H1 (cell line): ENCODE measurements at regions not wholly inside any gene's neighbourhood (a gene's known extent, or its start where the extent isn't known, plus 50 kb on each side); places are given as distances from the start of the nearest gene placed in this dataset.

ENCODE experiments used
- CTCF ChIA-PET: fragments of 300-600 bp; sonication (Branson Sonifier 250); formaldehyde crosslinking; loops from one replicate; lab custom pipeline; 2021; ENCODE audit not compliant: partially characterized antibody; lab: Charles Lee
- POLR2A ChIA-PET: fragments of 300-600 bp; sonication (Branson Sonifier 250); formaldehyde crosslinking; loops from one replicate; lab custom pipeline; 2021; ENCODE audit warnings: inconsistent platforms; ENCODE audit not compliant: partially characterized antibody; lab: Charles Lee
- DNase-seq, 2 experiments: peaks; one replicate each; pipeline versions ENCODE4 v3.0.0 to v3.0.0-alpha.2; 2010 to 2022; ENCODE audit warnings: low spot score in 2 of 2, low read depth in 1 of 2, mixed read lengths in 1 of 2
- FAIRE-seq: peaks from 2 replicates; lab custom pipeline; 2011; peaks lifted over from hg19 to GRCh38; lab: Jason Lieb, UNC
- H2AFZ ChIP-seq: 2 replicates; pipeline ENCODE4 v1.8.1; 2012; ENCODE audit warnings: low read length, inconsistent platforms
- H2AK5ac ChIP-seq: 2 replicates; pipeline ENCODE4 v1.6.1; 2013; ENCODE audit warnings: low read depth, low read length
- H2BK120ac ChIP-seq: replicated peaks from 2 replicates; pipeline ENCODE3; 2013; ENCODE audit warnings: low read depth, low read length, inconsistent platforms
- H2BK12ac ChIP-seq: 2 replicates; pipeline ENCODE4 v1.6.1; 2013; ENCODE audit warnings: low read depth, low read length
- H2BK15ac ChIP-seq: 2 replicates; pipeline ENCODE4 v1.6.1; 2013; ENCODE audit warnings: low read length
- H2BK20ac ChIP-seq: 2 replicates; pipeline ENCODE4 v1.6.1; 2013; ENCODE audit warnings: low read length
- H2BK5ac ChIP-seq: 2 replicates; pipeline ENCODE4 v1.6.1; 2013; ENCODE audit warnings: low read depth, low read length
- H3K14ac ChIP-seq: 2 replicates; pipeline ENCODE4 v1.6.1; 2013; ENCODE audit warnings: inconsistent platforms; ENCODE audit not compliant: insufficient read length
- H3K18ac ChIP-seq: 2 replicates; pipeline ENCODE4 v1.6.1; 2013; ENCODE audit warnings: low read length; ENCODE audit errors: extremely low read depth
- H3K23ac ChIP-seq: 2 replicates; pipeline ENCODE4 v1.6.1; 2013; ENCODE audit warnings: inconsistent platforms; ENCODE audit not compliant: insufficient read length
- H3K23me2 ChIP-seq: 2 replicates; pipeline ENCODE4 v1.6.1; 2013; ENCODE audit warnings: low read depth, low read length
- H3K27ac ChIP-seq: 2 replicates; pipeline ENCODE4 v1.6.1; 2011; ENCODE audit warnings: low read depth, low read length, inconsistent platforms
- H3K27me3 ChIP-seq, 4 experiments: replicated peaks in 1 of 4; 1 replicate in 1 of 4; 2 replicates in 3 of 4; pipeline versions ENCODE4 v1.6.1 to v1.8.1; 2011 to 2013; ENCODE audit warnings: low read length in 3 of 4, mild to moderate bottlenecking in 3 of 4, inconsistent platforms in 2 of 4, mixed read lengths in 2 of 4, moderate library complexity in 1 of 4; ENCODE audit not compliant: control insufficient read depth in 3 of 4, insufficient read depth in 3 of 4; ENCODE audit errors: extremely low read depth in 1 of 4
- H3K36me3 ChIP-seq, 4 experiments: 2 replicates each; pipeline versions ENCODE4 v1.6.1 to v1.8.1; 2011 to 2013; ENCODE audit warnings: mild to moderate bottlenecking in 4 of 4, low read length in 3 of 4, moderate library complexity in 2 of 4, control low read depth in 1 of 4, inconsistent platforms in 1 of 4; ENCODE audit not compliant: insufficient read depth in 4 of 4, control insufficient read depth in 2 of 4
- H3K4ac ChIP-seq: replicated peaks from 2 replicates; pipeline ENCODE3; 2013; ENCODE audit warnings: low read length, low read depth, mixed read lengths, inconsistent platforms; ENCODE audit not compliant: insufficient read length
- H3K4me1 ChIP-seq, 4 experiments: replicated peaks in 1 of 4; 1 replicate in 1 of 4; 2 replicates in 3 of 4; pipeline versions ENCODE4 v1.6.1 to v1.8.1; 2011 to 2013; ENCODE audit warnings: low read length in 3 of 4, inconsistent platforms in 2 of 4, mixed read lengths in 1 of 4; ENCODE audit not compliant: insufficient read depth in 4 of 4, control insufficient read depth in 3 of 4
- H3K4me2 ChIP-seq, 2 experiments: 2 replicates each; pipeline versions ENCODE4 v1.6.1 to v1.8.1; 2011 to 2013; ENCODE audit warnings: low read depth in 2 of 2, low read length in 2 of 2, control low read depth in 1 of 2, inconsistent platforms in 1 of 2, mild to moderate bottlenecking in 1 of 2; ENCODE audit not compliant: insufficient read depth in 1 of 2
- H3K4me3 ChIP-seq, 4 experiments: fragments of 200-600, 300-600 bp in 1 of 4; sonication (generic), shearing (Covaris generic), sonication (Bioruptor Twin) in 1 of 4; 2 replicates each; pipeline versions ENCODE4 v1.5.1 to v1.8.1; 2011 to 2016; ENCODE audit warnings: low read length in 4 of 4, low read depth in 3 of 4, control low read depth in 2 of 4, inconsistent platforms in 2 of 4, mild to moderate bottlenecking in 2 of 4, mixed read lengths in 1 of 4, moderate library complexity in 1 of 4; ENCODE audit not compliant: insufficient read depth in 2 of 4; ENCODE audit errors: extremely low read depth in 1 of 4
- H3K56ac ChIP-seq: replicated peaks from 2 replicates; pipeline ENCODE3; 2013; ENCODE audit warnings: low read depth, mild to moderate bottlenecking, mixed read lengths, low read length, inconsistent platforms; ENCODE audit not compliant: insufficient read length
- H3K79me1 ChIP-seq: 2 replicates; pipeline ENCODE4 v1.6.1; 2013; ENCODE audit warnings: low read depth, low read length, control low read depth
- H3K79me2 ChIP-seq, 2 experiments: 2 replicates each; pipeline versions ENCODE4 v1.6.1 to v1.8.1; 2012 to 2013; ENCODE audit warnings: low read length in 2 of 2, mild to moderate bottlenecking in 2 of 2, inconsistent platforms in 1 of 2; ENCODE audit not compliant: insufficient read depth in 2 of 2, control insufficient read depth in 1 of 2
- H3K9ac ChIP-seq, 4 experiments: replicated peaks in 1 of 4; 1 replicate in 1 of 4; 2 replicates in 3 of 4; pipeline versions ENCODE4 v1.6.1 to v1.8.1; 2011 to 2013; ENCODE audit warnings: low read depth in 3 of 4, low read length in 3 of 4, control low read depth in 2 of 4, mild to moderate bottlenecking in 2 of 4, moderate library complexity in 2 of 4, inconsistent platforms in 1 of 4; ENCODE audit errors: extremely low read depth in 1 of 4
- H3K9me3 ChIP-seq, 2 experiments: 2 replicates each; pipeline versions ENCODE4 v1.6.1 to v1.8.1; 2012 to 2013; ENCODE audit warnings: mild to moderate bottlenecking in 2 of 2, moderate library complexity in 2 of 2, control low read depth in 1 of 2, inconsistent platforms in 1 of 2, low read depth in 1 of 2, low read length in 1 of 2, mixed read lengths in 1 of 2; ENCODE audit not compliant: insufficient read depth in 2 of 2
- H4K20me1 ChIP-seq, 2 experiments: replicated peaks in 1 of 2; 2 replicates each; pipeline versions ENCODE3 to v1.8.1; 2011 to 2013; ENCODE audit warnings: inconsistent platforms in 2 of 2, low read length in 2 of 2, mild to moderate bottlenecking in 1 of 2; ENCODE audit not compliant: insufficient read depth in 2 of 2, control insufficient read depth in 1 of 2
- H4K5ac ChIP-seq: 2 replicates; pipeline ENCODE4 v1.6.1; 2013; ENCODE audit warnings: low read length, low read depth, mixed read lengths, inconsistent platforms; ENCODE audit not compliant: insufficient read length
- H4K8ac ChIP-seq: 2 replicates; pipeline ENCODE4 v1.8.0; 2013; ENCODE audit warnings: mild to moderate bottlenecking, moderate library complexity, low read length, inconsistent platforms; ENCODE audit not compliant: insufficient read depth; ENCODE audit errors: extremely low read depth
- H4K91ac ChIP-seq: replicated peaks from 2 replicates; pipeline ENCODE3; 2013; ENCODE audit warnings: low read length, mixed read lengths, inconsistent platforms; ENCODE audit not compliant: insufficient read length
- BRCA1 ChIP-seq: IDR thresholded peaks from 2 replicates; pipeline ENCODE4 v1.6.1; 2012; ENCODE audit warnings: low read depth, low read length, improper control_type of control experiment
- CBX8 ChIP-seq: fragments of 300-800, 300-1000 bp; sonication (generic); IDR thresholded peaks from 2 replicates; pipeline ENCODE4 v1.7.1; 2016; ENCODE audit warnings: low read depth, low read length, borderline replicate concordance
- CEBPB ChIP-seq: IDR thresholded peaks from 2 replicates; pipeline ENCODE4 v1.6.1; 2012; ENCODE audit warnings: low read depth, low read length
- CHD2 ChIP-seq: IDR thresholded peaks from 2 replicates; pipeline ENCODE4 v1.6.1; 2012; ENCODE audit warnings: low read length, improper control_type of control experiment
- GABPA ChIP-seq: IDR thresholded peaks from 2 replicates; pipeline ENCODE4 v1.6.1; 2011; ENCODE audit warnings: mild to moderate bottlenecking, low read length, moderate library complexity, borderline replicate concordance; ENCODE audit not compliant: insufficient read depth
- POLR2A ChIP-seq, 2 experiments: IDR thresholded peaks; 1 replicate in 1 of 2; 2 replicates in 1 of 2; pipeline ENCODE4 v1.6.1; 2011; ENCODE audit warnings: low read depth in 2 of 2, low read length in 2 of 2, mild to moderate bottlenecking in 2 of 2; ENCODE audit errors: control extremely low read depth in 1 of 2
- SAP30 ChIP-seq: fragments of 300-600 bp; sonication (generic); IDR thresholded peaks from 2 replicates; pipeline ENCODE4 v1.7.1; 2012; ENCODE audit warnings: low read length, moderate library complexity, mild to moderate bottlenecking, inconsistent platforms; ENCODE audit not compliant: insufficient read depth, insufficient replicate concordance
- TCF12 ChIP-seq: IDR thresholded peaks from 2 replicates; pipeline ENCODE4 v1.6.1; 2011; ENCODE audit warnings: low read depth, mild to moderate bottlenecking, low read length
- WGBS, 2 experiments: shearing (Covaris generic) in 1 of 2; methylation state at CpG; one replicate each; pipeline versions ENCODE4 v1.1.6 to v1.1.7; 2013 to 2015; ENCODE audit warnings: low lambda C conversion rate in 2 of 2, mixed read lengths in 2 of 2, inconsistent platforms in 1 of 2, low coverage in 1 of 2, missing lambda C conversion rate in 1 of 2; ENCODE audit not compliant: insufficient replicate concordance in 2 of 2, insufficient coverage in 1 of 2, insufficient read length in 1 of 2; ENCODE audit errors: extremely low coverage in 1 of 2, missing lambda C conversion rate in 1 of 2; 5-methylcytosine and 5-hydroxymethylcytosine counted together

DNA sequence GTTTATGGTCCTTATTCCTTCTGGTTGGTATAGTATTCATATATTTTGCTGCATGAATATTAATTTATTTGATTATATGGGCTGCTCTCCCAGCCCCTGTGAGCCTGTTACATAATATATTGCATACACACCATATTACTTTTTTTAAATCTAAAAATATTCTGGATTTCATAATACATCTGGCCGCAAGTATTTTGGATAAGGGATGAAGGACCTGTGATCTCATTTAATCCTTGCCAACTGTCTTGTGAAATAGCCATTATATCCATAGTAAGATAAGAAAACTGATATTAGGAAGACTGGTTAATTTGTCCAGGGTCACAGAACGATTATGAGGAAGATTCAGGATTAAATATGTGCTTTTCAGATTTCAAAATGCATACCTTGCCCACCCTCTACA lies 433.6 kb downstream of the LPIN1 start:
- POLR2A ChIA-PET = no interaction called here
- Histone ChIP-seq H2BK20ac (no peak overlapping the region), H3K27ac (no peak overlapping the region), H2AFZ (no peak overlapping the region), H3K4me1 (no peaks in the 10 kb centered on the region), H2AK5ac (no peak overlapping the region), H3K79me2 (no peaks in the 10 kb centered on the region), H4K91ac (no peak overlapping the region), H2BK12ac (no peak overlapping the region), H3K14ac (no peak overlapping the region), H3K36me3 (no peaks in the 10 kb centered on the region), H3K27me3 (no peaks in the 10 kb centered on the region), H4K20me1 (no peaks in the 10 kb centered on the region), H2BK120ac (no peak overlapping the region), H4K8ac (no peak overlapping the region), H3K23me2 (no peaks in the 10 kb centered on the region), H3K23ac (no peak overlapping the region), H3K4me2 (no peak overlapping the region), H3K79me1 (no peaks in the 10 kb centered on the region), H3K56ac (no peak overlapping the region), H3K9me3 (no peaks in the 10 kb centered on the region), H3K4me3 (no peak overlapping the region), H3K9ac (no peak overlapping the region), H2BK15ac (no peak overlapping the region), H4K5ac (no peak overlapping the region), H2BK5ac (no peak overlapping the region), H3K4ac (no peak overlapping the region), H3K18ac (no peak overlapping the region)
- WGBS, 2 experiments = 90% methylated on average over 2 of the region's 2 CpGs; no CpG with 5 or more reads in 1 of the 2 experiments
- no peak for FAIRE-seq
- no peak for DNase-seq
- CTCF ChIA-PET = no interaction called here
- no peak for TF ChIP-seq SAP30
- no peak for TF ChIP-seq GABPA
- TF ChIP-seq POLR2A (IDR thresholded peaks at IDR 0.05; ENCODE audit: control extremely low read depth in 1 of 2, low read depth in 2 of 2, low read length in 2 of 2) = no peak
- TF ChIP-seq CEBPB = no peak
- TF ChIP-seq BRCA1 = no peak
- TF ChIP-seq TCF12 = no peak
- no peak for TF ChIP-seq CBX8
- TF ChIP-seq CHD2 = no peak
